C4-2B (cell line): ENCODE measurements at regions not wholly inside any gene's neighbourhood (a gene's known extent, or its start where the extent isn't known, plus 50 kb on each side); places are given as distances from the start of the nearest gene placed in this dataset.

Experiments
- ZFX ChIP-seq: fragments of 450-650 bp; IDR thresholded peaks from 2 replicates; pipeline ENCODE4 v1.6.1; 2017
- TF ChIP-seq, protein P1 (sequence below): fragments of 450-650 bp; conservative IDR thresholded peaks from 2 replicates; pipeline ENCODE4 v1.5.1; 2017; ENCODE audit warnings: mild to moderate bottlenecking

DNA sequence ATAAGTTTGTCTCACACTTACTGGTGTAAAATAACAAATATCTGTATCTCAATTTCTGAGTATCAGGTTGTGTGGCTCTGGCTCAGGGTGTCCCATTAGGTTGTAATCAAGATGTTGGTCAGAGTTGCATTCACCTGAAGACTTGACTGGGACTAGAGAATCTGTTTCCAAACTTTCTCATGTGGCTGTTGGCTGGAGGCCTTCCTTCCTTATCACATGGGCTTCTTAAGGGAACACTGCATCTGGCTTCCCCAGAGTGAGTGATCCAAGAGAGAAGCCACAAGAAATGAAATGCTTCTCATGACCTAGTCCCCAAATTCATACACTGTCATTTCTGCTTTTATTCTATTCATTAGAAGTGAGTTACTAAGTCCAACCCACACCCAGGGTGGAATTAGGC, 568.4 kb upstream of the CAMK1G start:
- TF ChIP-seq, protein P1, sequence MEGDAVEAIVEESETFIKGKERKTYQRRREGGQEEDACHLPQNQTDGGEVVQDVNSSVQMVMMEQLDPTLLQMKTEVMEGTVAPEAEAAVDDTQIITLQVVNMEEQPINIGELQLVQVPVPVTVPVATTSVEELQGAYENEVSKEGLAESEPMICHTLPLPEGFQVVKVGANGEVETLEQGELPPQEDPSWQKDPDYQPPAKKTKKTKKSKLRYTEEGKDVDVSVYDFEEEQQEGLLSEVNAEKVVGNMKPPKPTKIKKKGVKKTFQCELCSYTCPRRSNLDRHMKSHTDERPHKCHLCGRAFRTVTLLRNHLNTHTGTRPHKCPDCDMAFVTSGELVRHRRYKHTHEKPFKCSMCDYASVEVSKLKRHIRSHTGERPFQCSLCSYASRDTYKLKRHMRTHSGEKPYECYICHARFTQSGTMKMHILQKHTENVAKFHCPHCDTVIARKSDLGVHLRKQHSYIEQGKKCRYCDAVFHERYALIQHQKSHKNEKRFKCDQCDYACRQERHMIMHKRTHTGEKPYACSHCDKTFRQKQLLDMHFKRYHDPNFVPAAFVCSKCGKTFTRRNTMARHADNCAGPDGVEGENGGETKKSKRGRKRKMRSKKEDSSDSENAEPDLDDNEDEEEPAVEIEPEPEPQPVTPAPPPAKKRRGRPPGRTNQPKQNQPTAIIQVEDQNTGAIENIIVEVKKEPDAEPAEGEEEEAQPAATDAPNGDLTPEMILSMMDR, result no peak
- no peak for TF ChIP-seq ZFX
